ENCODE measurements at regions not wholly inside any gene's neighbourhood (a gene's known extent, or its start where the extent isn't known, plus 50 kb on each side); places are given as distances from the start of the nearest gene placed in this dataset.

GRCh38 chr17:14585099-14585498 lies 284.2 kb downstream of the HS3ST3B1 start:
- 90% methylated on average over 4 of the region's 4 CpGs; no CpG with 5 or more reads in 1 of the 2 experiments for WGBS, 2 experiments (ENCODE audit: extremely low coverage in 1 of 2, insufficient coverage in 1 of 2, insufficient read length in 1 of 2, insufficient replicate concordance in 2 of 2, low coverage in 1 of 2, low lambda C conversion rate in 2 of 2, missing lambda C conversion rate in 1 of 2)
- CTCF ChIA-PET (ENCODE audit: partially characterized antibody): no interaction called here
- TF ChIP-seq ASH2L (IDR thresholded peaks at IDR 0.05; ENCODE audit: low read length) (no peak), SUZ12 (IDR thresholded peaks at IDR 0.05; ENCODE audit: low read length) (no peak), SP4 (IDR thresholded peaks at IDR 0.05; ENCODE audit: low read length) (no peak), HDAC2 (IDR thresholded peaks at IDR 0.05; ENCODE audit: borderline replicate concordance in 1 of 2, low read depth in 2 of 2, low read length in 2 of 2) (no peak), BRCA1 (IDR thresholded peaks at IDR 0.05; ENCODE audit: low read depth, low read length) (no peak), CTCF (IDR thresholded peaks at IDR 0.05; ENCODE audit: control extremely low read depth in 1 of 3, insufficient read depth in 1 of 3, low read depth in 1 of 3, low read length in 3 of 3) (no peak), HDAC6 (IDR thresholded peaks at IDR 0.05; ENCODE audit: low read depth, low read length) (no peak), CREB1 (IDR thresholded peaks at IDR 0.05) (no peak), RXRA (IDR thresholded peaks at IDR 0.05; ENCODE audit: insufficient read depth, low read depth, low read length) (no peak), SIN3A (conservative IDR thresholded peaks at IDR 0.05 in 1 of 2, IDR thresholded peaks at IDR 0.05 in 1 of 2; ENCODE audit: low read depth in 1 of 2, low read length in 2 of 2) (no peak), EZH2 (IDR thresholded peaks at IDR 0.05; ENCODE audit: low read depth, low read length, severe bottlenecking) (no peak)

More at GRCh38 chr17:14585099-14585498, 284.2 kb downstream of the HS3ST3B1 start:
- POLR2A ChIA-PET (ENCODE audit: partially characterized antibody): no interaction called here
- no peak overlapping the region for H2AFZ ChIP-seq (ENCODE audit: low read length)
- no peaks in the 10 kb centered on the region for H3K27me3 ChIP-seq (replicated peaks in 1 of 4; ENCODE audit: control insufficient read depth in 3 of 4, extremely low read depth in 1 of 4, insufficient read depth in 3 of 4, low read length in 3 of 4)
- H3K79me1 ChIP-seq (ENCODE audit: low read depth, low read length): no peaks in the 10 kb centered on the region
- no peak overlapping the region for H3K27ac ChIP-seq (ENCODE audit: low read depth, low read length)
- H3K9me3 ChIP-seq (ENCODE audit: insufficient read depth in 2 of 2, low read depth in 1 of 2, low read length in 1 of 2): no peaks in the 10 kb centered on the region
- no peaks in the 10 kb centered on the region for H3K23me2 ChIP-seq (ENCODE audit: low read depth, low read length)
- no peak overlapping the region for H4K5ac ChIP-seq (ENCODE audit: insufficient read length, low read depth, low read length)
- no peak overlapping the region for H3K9ac ChIP-seq (replicated peaks in 1 of 4; ENCODE audit: extremely low read depth in 1 of 4, low read depth in 3 of 4, low read length in 3 of 4)
- no peak overlapping the region for H4K8ac ChIP-seq (ENCODE audit: extremely low read depth, insufficient read depth, low read length)
- H3K23ac ChIP-seq (ENCODE audit: insufficient read length): no peak overlapping the region
- H2BK15ac ChIP-seq (ENCODE audit: low read length): no peak overlapping the region
- no peak overlapping the region for H3K18ac ChIP-seq (ENCODE audit: extremely low read depth, low read length)
- peaks cover 0 to 4% (median 1%) of the 10 kb centered on the region in 4 experiments; a peak in 3 of 7 replicates for H3K4me1 ChIP-seq (replicated peaks in 1 of 4; ENCODE audit: control insufficient read depth in 3 of 4, insufficient read depth in 4 of 4, low read length in 3 of 4)
- H3K4ac ChIP-seq (replicated peaks; ENCODE audit: insufficient read length, low read depth, low read length): no peak overlapping the region
- H4K91ac ChIP-seq (replicated peaks; ENCODE audit: insufficient read length, low read length): no peak overlapping the region
- H3K36me3 ChIP-seq (ENCODE audit: control insufficient read depth in 2 of 4, insufficient read depth in 4 of 4, low read length in 3 of 4): no peaks in the 10 kb centered on the region
- no peak overlapping the region for H2BK120ac ChIP-seq (replicated peaks; ENCODE audit: low read depth, low read length)
- no peak overlapping the region for H2BK5ac ChIP-seq (ENCODE audit: low read depth, low read length)
- no peak overlapping the region for H3K4me2 ChIP-seq (ENCODE audit: insufficient read depth in 1 of 2, low read depth in 2 of 2, low read length in 2 of 2)
- FAIRE-seq (no peak), DNase-seq (ENCODE audit: low read depth in 1 of 2, low spot score in 2 of 2) (no peak)
- no peaks in the 10 kb centered on the region for H4K20me1 ChIP-seq (replicated peaks in 1 of 2; ENCODE audit: control insufficient read depth in 1 of 2, insufficient read depth in 2 of 2, low read length in 2 of 2)
- H3K4me3 ChIP-seq (ENCODE audit: extremely low read depth in 1 of 4, insufficient read depth in 2 of 4, low read depth in 3 of 4, low read length in 4 of 4): no peak overlapping the region
- H2BK20ac ChIP-seq (ENCODE audit: low read length): no peak overlapping the region
- H2AK5ac ChIP-seq (ENCODE audit: low read depth, low read length): no peak overlapping the region
- no peaks in the 10 kb centered on the region for H3K79me2 ChIP-seq (ENCODE audit: control insufficient read depth in 1 of 2, insufficient read depth in 2 of 2, low read length in 2 of 2)
- no peak overlapping the region for H2BK12ac ChIP-seq (ENCODE audit: low read depth, low read length)
- no peak overlapping the region for H3K14ac ChIP-seq (ENCODE audit: insufficient read length)
- no peak overlapping the region for H3K56ac ChIP-seq (replicated peaks; ENCODE audit: insufficient read length, low read depth, low read length)

Measured in H1 (cell line).